ENCODE measurements at regions not wholly inside any gene's neighbourhood (a gene's known extent, or its start where the extent isn't known, plus 50 kb on each side); places are given as distances from the start of the nearest gene placed in this dataset.

- Histone ChIP-seq H3K27me3 (ENCODE audit: insufficient read depth, low read depth) (no peaks in the 10 kb centered on the region), H3K4me2 (no peak overlapping the region), H4K20me1 (ENCODE audit: insufficient read depth) (no peaks in the 10 kb centered on the region), H3K79me2 (ENCODE audit: insufficient read depth, low read depth) (no peaks in the 10 kb centered on the region), H3K4me3 (IDR thresholded peaks at IDR 0.05; ENCODE audit: insufficient read depth, low read depth, low read length) (no peak overlapping the region), H2AFZ (ENCODE audit: low read depth) (no peak overlapping the region), H3K4me1 (ENCODE audit: low read depth, poor library complexity, severe bottlenecking) (no peaks in the 10 kb centered on the region), H3K27ac (no peak overlapping the region), H3K36me3 (ENCODE audit: insufficient read depth) (no peaks in the 10 kb centered on the region), H3K9ac (no peak overlapping the region)
- no peak for TF ChIP-seq CTCF (conservative IDR thresholded peaks at IDR 0.05; ENCODE audit: low read depth, low read length)
Measured at GRCh38 chr20:24870881-24871280, 78.2 kb upstream of the CST7 start.

GRCh38 chr20:24871480-24872213, 77.4 kb upstream of the CST7 start:
- no peak overlapping the region for H2AFZ ChIP-seq (ENCODE audit: low read depth)
- H3K27me3 ChIP-seq (ENCODE audit: insufficient read depth, low read depth): no peaks in the 10 kb centered on the region
- no peaks in the 10 kb centered on the region for H3K4me1 ChIP-seq (ENCODE audit: low read depth, poor library complexity, severe bottlenecking)
- TF ChIP-seq CTCF (conservative IDR thresholded peaks at IDR 0.05; ENCODE audit: low read depth, low read length): no peak
- no peak overlapping the region for H3K9ac ChIP-seq
- H3K4me2 ChIP-seq: no peak overlapping the region
- H3K27ac ChIP-seq: no peak overlapping the region
- no peaks in the 10 kb centered on the region for H4K20me1 ChIP-seq (ENCODE audit: insufficient read depth)
- H3K4me3 ChIP-seq (IDR thresholded peaks at IDR 0.05; ENCODE audit: insufficient read depth, low read depth, low read length): no peak overlapping the region
- no peaks in the 10 kb centered on the region for H3K36me3 ChIP-seq (ENCODE audit: insufficient read depth)
- no peaks in the 10 kb centered on the region for H3K79me2 ChIP-seq (ENCODE audit: insufficient read depth, low read depth)

- TF ChIP-seq CTCF (conservative IDR thresholded peaks at IDR 0.05; ENCODE audit: low read depth, low read length): no peak
- Histone ChIP-seq H3K9ac (no peak overlapping the region), H3K27ac (no peak overlapping the region), H3K4me1 (ENCODE audit: low read depth, poor library complexity, severe bottlenecking) (no peaks in the 10 kb centered on the region), H4K20me1 (ENCODE audit: insufficient read depth) (no peaks in the 10 kb centered on the region), H3K36me3 (ENCODE audit: insufficient read depth) (no peaks in the 10 kb centered on the region), H3K27me3 (ENCODE audit: insufficient read depth, low read depth) (no peaks in the 10 kb centered on the region), H2AFZ (ENCODE audit: low read depth) (no peak overlapping the region), H3K4me3 (IDR thresholded peaks at IDR 0.05; ENCODE audit: insufficient read depth, low read depth, low read length) (no peak overlapping the region), H3K79me2 (ENCODE audit: insufficient read depth, low read depth) (no peaks in the 10 kb centered on the region), H3K4me2 (no peak overlapping the region)
Measured at GRCh38 chr20:24872291-24873024, 76.6 kb upstream of the CST7 start.

- Histone ChIP-seq H3K27me3 (ENCODE audit: insufficient read depth, low read depth) (no peaks in the 10 kb centered on the region), H3K9ac (no peak overlapping the region), H4K20me1 (ENCODE audit: insufficient read depth) (no peaks in the 10 kb centered on the region), H3K4me3 (IDR thresholded peaks at IDR 0.05; ENCODE audit: insufficient read depth, low read depth, low read length) (no peak overlapping the region), H3K4me2 (no peak overlapping the region), H3K36me3 (ENCODE audit: insufficient read depth) (no peaks in the 10 kb centered on the region), H3K4me1 (ENCODE audit: low read depth, poor library complexity, severe bottlenecking) (no peaks in the 10 kb centered on the region), H3K79me2 (ENCODE audit: insufficient read depth, low read depth) (no peaks in the 10 kb centered on the region), H2AFZ (ENCODE audit: low read depth) (no peak overlapping the region), H3K27ac (no peak overlapping the region)
- TF ChIP-seq CTCF (conservative IDR thresholded peaks at IDR 0.05; ENCODE audit: low read depth, low read length): no peak
Measured at GRCh38 chr20:24873025-24873620, 75.9 kb upstream of the CST7 start.
